NT2/D1 (cell line): ENCODE measurements at regions not wholly inside any gene's neighbourhood (a gene's known extent, or its start where the extent isn't known, plus 50 kb on each side); places are given as distances from the start of the nearest gene placed in this dataset.

ENCODE experiments used
- SUZ12 ChIP-seq: IDR thresholded peaks from 2 replicates; pipeline ENCODE4 v1.6.1; 2011; ENCODE audit not compliant: insufficient read length, insufficient read depth; ENCODE audit errors: extremely low read depth
- YY1 ChIP-seq: IDR thresholded peaks from 2 replicates; pipeline ENCODE4 v1.6.1; 2011; ENCODE audit not compliant: insufficient read length, insufficient read depth
- ZNF274 ChIP-seq: IDR thresholded peaks from 2 replicates; pipeline ENCODE4 v1.6.1; 2011; ENCODE audit warnings: mild to moderate bottlenecking, low read depth, low read length

GRCh38 chr2:194842871-194843270 lies 814.2 kb upstream of the SLC39A10 start:
- no peak for TF ChIP-seq SUZ12
- TF ChIP-seq YY1 = no peak
- TF ChIP-seq ZNF274 = no peak
